K562 (cell line): ENCODE measurements at regions not wholly inside any gene's neighbourhood (a gene's known extent, or its start where the extent isn't known, plus 50 kb on each side); places are given as distances from the start of the nearest gene placed in this dataset.

Experiments
- FOXK1 ChIP-seq: sonication (generic); formaldehyde crosslinking; IDR thresholded peaks from 2 replicates; pipeline ENCODE4 v1.8.0; 2022; ENCODE audit warnings: missing genetic modification reagents, mild to moderate bottlenecking, borderline replicate concordance
- SRF ChIP-seq, 2 experiments: fragments of 250-450, 450-650 bp in 1 of 2; sonication (Bioruptor Pico) in 1 of 2; sonication (generic) in 1 of 2; formaldehyde crosslinking; IDR thresholded peaks; 2 replicates each; pipeline versions ENCODE4 v1.5.0 to v1.5.1; 2020 to 2022; ENCODE audit warnings: mild to moderate bottlenecking in 1 of 2, missing genetic modification reagents in 1 of 2

GRCh38 chr6:80733641-80734040 lies 627.2 kb downstream of the BCKDHB start:
- TF ChIP-seq FOXK1 (CRISPR knock-in tag) = no peak
- no peak for TF ChIP-seq SRF (CRISPR knock-in tag; IDR thresholded peaks at IDR 0.05)
